Neural cell (in vitro differentiated cells): ENCODE measurements at regions not wholly inside any gene's neighbourhood (a gene's known extent, or its start where the extent isn't known, plus 50 kb on each side); places are given as distances from the start of the nearest gene placed in this dataset.
"Not testable (repeated sequence)": the region's sequence is repeated elsewhere in the genome, so short reads cannot be mapped to it uniquely, and the experiment has no call there.

Source experiments
- EP300 ChIP-seq: fragments of 450-650 bp; conservative IDR thresholded peaks from 2 replicates; pipeline ENCODE4 v1.6.1; 2014; ENCODE audit warnings: antibody characterized with exemption, mild to moderate bottlenecking, moderate library complexity; ENCODE audit not compliant: poor library complexity, severe bottlenecking
- TAF1 ChIP-seq: IDR thresholded peaks from 2 replicates; pipeline ENCODE4 v1.6.1; 2012; ENCODE audit warnings: low read depth
- TF ChIP-seq, protein P1 (sequence below): fragments of 450-650 bp; IDR thresholded peaks from 2 replicates; pipeline ENCODE4 v1.5.1; 2014; ENCODE audit warnings: antibody characterized with exemption, mild to moderate bottlenecking, moderate library complexity; ENCODE audit not compliant: poor library complexity, severe bottlenecking

DNA sequence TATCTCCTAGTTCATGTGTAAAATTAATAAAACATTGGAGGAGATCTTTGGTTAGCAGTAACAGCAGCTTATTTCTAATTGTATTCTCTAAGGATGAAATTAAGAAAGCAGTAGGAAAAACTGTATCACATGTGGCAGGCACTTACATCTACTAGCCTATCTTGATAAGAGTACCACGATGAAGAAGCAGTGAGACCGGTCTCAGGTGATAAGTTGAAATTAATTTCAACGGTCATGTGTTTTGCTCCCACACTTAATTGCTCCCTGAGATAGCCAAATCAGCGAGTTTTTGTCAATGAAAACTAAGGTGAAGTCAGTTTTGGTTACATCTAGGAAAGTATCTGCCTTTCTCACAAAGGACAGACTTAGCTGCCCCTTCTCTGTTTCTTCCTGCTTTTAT, 115.8 kb upstream of the WIPF3 start:
- TF ChIP-seq, protein P1, sequence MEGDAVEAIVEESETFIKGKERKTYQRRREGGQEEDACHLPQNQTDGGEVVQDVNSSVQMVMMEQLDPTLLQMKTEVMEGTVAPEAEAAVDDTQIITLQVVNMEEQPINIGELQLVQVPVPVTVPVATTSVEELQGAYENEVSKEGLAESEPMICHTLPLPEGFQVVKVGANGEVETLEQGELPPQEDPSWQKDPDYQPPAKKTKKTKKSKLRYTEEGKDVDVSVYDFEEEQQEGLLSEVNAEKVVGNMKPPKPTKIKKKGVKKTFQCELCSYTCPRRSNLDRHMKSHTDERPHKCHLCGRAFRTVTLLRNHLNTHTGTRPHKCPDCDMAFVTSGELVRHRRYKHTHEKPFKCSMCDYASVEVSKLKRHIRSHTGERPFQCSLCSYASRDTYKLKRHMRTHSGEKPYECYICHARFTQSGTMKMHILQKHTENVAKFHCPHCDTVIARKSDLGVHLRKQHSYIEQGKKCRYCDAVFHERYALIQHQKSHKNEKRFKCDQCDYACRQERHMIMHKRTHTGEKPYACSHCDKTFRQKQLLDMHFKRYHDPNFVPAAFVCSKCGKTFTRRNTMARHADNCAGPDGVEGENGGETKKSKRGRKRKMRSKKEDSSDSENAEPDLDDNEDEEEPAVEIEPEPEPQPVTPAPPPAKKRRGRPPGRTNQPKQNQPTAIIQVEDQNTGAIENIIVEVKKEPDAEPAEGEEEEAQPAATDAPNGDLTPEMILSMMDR: not testable (repeated sequence)
- TF ChIP-seq EP300, TAF1: not testable (repeated sequence)
